Peyer's patch (tissue), 4 donors: ENCODE measurements at regions not wholly inside any gene's neighbourhood (a gene's known extent, or its start where the extent isn't known, plus 50 kb on each side); places are given as distances from the start of the nearest gene placed in this dataset.
"Not testable (repeated sequence)": the region's sequence is repeated elsewhere in the genome, so short reads cannot be mapped to it uniquely, and the experiment has no call there.

ENCODE experiments used
- DNase-seq, 3 donors: peaks; one replicate each; pipeline ENCODE4 v3.0.0-alpha.2; 2017 to 2019
- H3K27ac ChIP-seq, 4 donors: fragments of 200-600 bp; sonication (generic); one replicate each; pipeline ENCODE4 v1.5.1; 2016 to 2019
- H3K27me3 ChIP-seq, 2 donors: fragments of 200-600 bp; sonication (generic); one replicate each; pipeline ENCODE4 v1.5.1; 2019
- H3K36me3 ChIP-seq, 3 donors: fragments of 200-600 bp; sonication (generic); one replicate each; pipeline ENCODE4 v1.5.1; 2016 to 2019
- H3K4me1 ChIP-seq, 4 donors: fragments of 200-600 bp; sonication (generic); one replicate each; pipeline ENCODE4 v1.5.1; 2016 to 2019
- H3K4me3 ChIP-seq, 4 donors: fragments of 200-600 bp; sonication (generic); 1 replicate in 3 of 4; 2 replicates in 1 of 4; pipeline ENCODE4 v1.5.1; 2016 to 2019; ENCODE audit warnings: mild to moderate bottlenecking in 1 of 4
- H3K9me3 ChIP-seq, 4 donors: fragments of 200-600 bp; sonication (generic); one replicate each; pipeline ENCODE4 v1.5.1; 2016 to 2019; ENCODE audit warnings: mild to moderate bottlenecking in 1 of 4
- CTCF ChIP-seq, 6 experiments: fragments of 450-650 bp in 4 of 6; fragments of 200-600 bp in 2 of 6; sonication (generic) in 1 of 6; IDR thresholded peaks; one replicate each; pipeline ENCODE4 v1.5.1; 2017 to 2019; ENCODE audit warnings: antibody characterized with exemption in 6 of 6, mild to moderate bottlenecking in 3 of 6, moderate library complexity in 1 of 6
- POLR2A ChIP-seq, 2 donors: fragments of 450-650 bp; IDR thresholded peaks; one replicate each; pipeline ENCODE4 v1.5.1; 2017; ENCODE audit warnings: antibody characterized with exemption in 2 of 2, mild to moderate bottlenecking in 2 of 2, moderate library complexity in 2 of 2
- small RNA-seq, 2 donors: library from RNA; depleted of rRNA; stranded (forward); fragments of <200 nt; gene quantifications; one replicate each; pipeline ENCODE3, GENCODE V24; 2016

GRCh38 chr11:90284171-90284570, 61.3 kb upstream of the CHORDC1 start:
- Histone ChIP-seq H3K9me3 (no peaks in the 10 kb centered on the region), H3K4me1 (no peaks in the 10 kb centered on the region), H3K27me3 (no peaks in the 10 kb centered on the region), H3K36me3 (no peaks in the 10 kb centered on the region), H3K4me3 (no peak overlapping the region), H3K27ac (no peak overlapping the region)
- TF ChIP-seq POLR2A (IDR thresholded peaks at IDR 0.05) (no peak), CTCF (IDR thresholded peaks at IDR 0.05) (no peak)
- no peak for DNase-seq

DNA sequence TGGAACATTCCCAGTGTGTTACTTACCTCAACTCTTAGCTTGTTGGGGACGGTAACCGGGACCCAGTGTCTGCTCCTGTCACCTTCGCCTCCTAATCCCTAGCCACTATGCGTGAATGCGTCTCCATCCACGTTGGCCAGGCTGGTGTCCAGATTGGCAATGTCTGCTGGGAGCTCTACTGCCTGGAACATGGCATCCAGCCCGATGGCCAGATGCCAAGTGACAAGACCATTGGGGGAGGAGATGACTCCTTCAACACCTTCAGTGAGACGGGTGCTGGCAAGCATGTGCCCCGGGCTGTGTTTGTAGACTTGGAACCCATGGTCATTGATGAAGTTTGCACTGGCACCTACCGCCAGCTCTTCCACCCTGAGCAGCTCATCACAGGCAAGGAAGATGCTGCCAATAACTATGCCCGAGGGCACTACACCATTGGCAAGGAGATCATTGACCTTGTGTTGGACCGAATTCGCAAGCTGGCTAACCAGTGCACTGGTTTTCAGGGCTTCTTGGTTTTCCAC, 59.8 kb upstream of the CHORDC1 start:
- not testable (repeated sequence) for H3K27me3 ChIP-seq, H3K27ac ChIP-seq, H3K36me3 ChIP-seq, H3K4me3 ChIP-seq, DNase-seq, H3K4me1 ChIP-seq, H3K9me3 ChIP-seq

- Histone ChIP-seq H3K27ac (no peak overlapping the region), H3K36me3 (no peaks in the 10 kb centered on the region), H3K9me3 (no peaks in the 10 kb centered on the region), H3K4me1 (no peaks in the 10 kb centered on the region), H3K4me3 (no peak overlapping the region), H3K27me3 (no peaks in the 10 kb centered on the region)
- no peak for DNase-seq
- TF ChIP-seq CTCF (IDR thresholded peaks at IDR 0.05) = no peak
- no peak for TF ChIP-seq POLR2A (IDR thresholded peaks at IDR 0.05)
Measured at GRCh38 chr11:90274362-90274761, 51.5 kb upstream of the CHORDC1 start.

Small RNAs in the stretch of these regions (small RNA-seq; reads per million reads assigned to genes)
- gene AP001002.3 (0 reads per million in 2 donors), gene MIR1261 (0 reads per million in 2 donors), gene MIR4490 (0 reads per million in 2 donors)
